ENCODE measurements at regions not wholly inside any gene's neighbourhood (a gene's known extent, or its start where the extent isn't known, plus 50 kb on each side); places are given as distances from the start of the nearest gene placed in this dataset.

DNA sequence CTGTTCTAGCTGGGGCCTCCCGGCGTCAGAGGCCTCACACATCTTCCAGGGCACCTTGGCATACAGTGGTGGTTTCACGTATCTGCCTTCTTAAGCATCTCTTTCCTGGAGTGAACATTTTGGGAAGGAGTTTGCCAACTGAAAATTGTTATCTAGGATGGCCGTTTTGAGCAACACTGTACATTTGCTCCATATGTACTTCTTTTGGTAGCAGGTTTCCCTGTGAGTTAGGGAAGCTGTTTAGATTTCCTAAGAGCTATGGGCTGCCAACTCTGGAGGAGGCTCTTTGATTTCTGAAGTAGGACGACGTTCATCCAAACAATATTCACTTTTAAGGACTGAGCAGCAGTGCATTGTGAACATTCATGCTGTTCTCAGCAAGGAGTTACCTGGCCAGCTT is 665.9 kb downstream of the SQOR start:
- TF ChIP-seq, protein P1, sequence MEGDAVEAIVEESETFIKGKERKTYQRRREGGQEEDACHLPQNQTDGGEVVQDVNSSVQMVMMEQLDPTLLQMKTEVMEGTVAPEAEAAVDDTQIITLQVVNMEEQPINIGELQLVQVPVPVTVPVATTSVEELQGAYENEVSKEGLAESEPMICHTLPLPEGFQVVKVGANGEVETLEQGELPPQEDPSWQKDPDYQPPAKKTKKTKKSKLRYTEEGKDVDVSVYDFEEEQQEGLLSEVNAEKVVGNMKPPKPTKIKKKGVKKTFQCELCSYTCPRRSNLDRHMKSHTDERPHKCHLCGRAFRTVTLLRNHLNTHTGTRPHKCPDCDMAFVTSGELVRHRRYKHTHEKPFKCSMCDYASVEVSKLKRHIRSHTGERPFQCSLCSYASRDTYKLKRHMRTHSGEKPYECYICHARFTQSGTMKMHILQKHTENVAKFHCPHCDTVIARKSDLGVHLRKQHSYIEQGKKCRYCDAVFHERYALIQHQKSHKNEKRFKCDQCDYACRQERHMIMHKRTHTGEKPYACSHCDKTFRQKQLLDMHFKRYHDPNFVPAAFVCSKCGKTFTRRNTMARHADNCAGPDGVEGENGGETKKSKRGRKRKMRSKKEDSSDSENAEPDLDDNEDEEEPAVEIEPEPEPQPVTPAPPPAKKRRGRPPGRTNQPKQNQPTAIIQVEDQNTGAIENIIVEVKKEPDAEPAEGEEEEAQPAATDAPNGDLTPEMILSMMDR (IDR thresholded peaks at IDR 0.05) = no peak
- TF ChIP-seq, protein P2, sequence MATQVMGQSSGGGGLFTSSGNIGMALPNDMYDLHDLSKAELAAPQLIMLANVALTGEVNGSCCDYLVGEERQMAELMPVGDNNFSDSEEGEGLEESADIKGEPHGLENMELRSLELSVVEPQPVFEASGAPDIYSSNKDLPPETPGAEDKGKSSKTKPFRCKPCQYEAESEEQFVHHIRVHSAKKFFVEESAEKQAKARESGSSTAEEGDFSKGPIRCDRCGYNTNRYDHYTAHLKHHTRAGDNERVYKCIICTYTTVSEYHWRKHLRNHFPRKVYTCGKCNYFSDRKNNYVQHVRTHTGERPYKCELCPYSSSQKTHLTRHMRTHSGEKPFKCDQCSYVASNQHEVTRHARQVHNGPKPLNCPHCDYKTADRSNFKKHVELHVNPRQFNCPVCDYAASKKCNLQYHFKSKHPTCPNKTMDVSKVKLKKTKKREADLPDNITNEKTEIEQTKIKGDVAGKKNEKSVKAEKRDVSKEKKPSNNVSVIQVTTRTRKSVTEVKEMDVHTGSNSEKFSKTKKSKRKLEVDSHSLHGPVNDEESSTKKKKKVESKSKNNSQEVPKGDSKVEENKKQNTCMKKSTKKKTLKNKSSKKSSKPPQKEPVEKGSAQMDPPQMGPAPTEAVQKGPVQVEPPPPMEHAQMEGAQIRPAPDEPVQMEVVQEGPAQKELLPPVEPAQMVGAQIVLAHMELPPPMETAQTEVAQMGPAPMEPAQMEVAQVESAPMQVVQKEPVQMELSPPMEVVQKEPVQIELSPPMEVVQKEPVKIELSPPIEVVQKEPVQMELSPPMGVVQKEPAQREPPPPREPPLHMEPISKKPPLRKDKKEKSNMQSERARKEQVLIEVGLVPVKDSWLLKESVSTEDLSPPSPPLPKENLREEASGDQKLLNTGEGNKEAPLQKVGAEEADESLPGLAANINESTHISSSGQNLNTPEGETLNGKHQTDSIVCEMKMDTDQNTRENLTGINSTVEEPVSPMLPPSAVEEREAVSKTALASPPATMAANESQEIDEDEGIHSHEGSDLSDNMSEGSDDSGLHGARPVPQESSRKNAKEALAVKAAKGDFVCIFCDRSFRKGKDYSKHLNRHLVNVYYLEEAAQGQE (IDR thresholded peaks at IDR 0.05; ENCODE audit: insufficient read depth in 1 of 2, low read depth in 2 of 2, low read length in 1 of 2) = no peak
- TF ChIP-seq SIN3A (IDR thresholded peaks at IDR 0.05; ENCODE audit: borderline replicate concordance, insufficient read depth, low read depth, low read length) (no peak), POLR2AphosphoS5 (IDR thresholded peaks at IDR 0.05; ENCODE audit: low read depth, low read length) (no peak)
